IMR-90 (cell line): ENCODE measurements at regions not wholly inside any gene's neighbourhood (a gene's known extent, or its start where the extent isn't known, plus 50 kb on each side); places are given as distances from the start of the nearest gene placed in this dataset.

Source experiments
- ATAC-seq: fragments of 200-7000 bp; cut with Tn5 transposase; 2 replicates; pipeline ENCODE4 v1.9.1; 2020; ENCODE audit warnings: low read depth, mild to moderate bottlenecking, moderate library complexity
- BruUV-seq: library from RNA; stranded (reverse); fragments of 400-500 nt; replicated peaks from 2 replicates; lab custom pipeline; 2021; lab: Mats Ljungman, UMichigan
- CTCF ChIA-PET: fragments of 300-600 bp; formaldehyde crosslinking; extraction: SDS; loops from one replicate; lab custom pipeline; 2021; ENCODE audit warnings: antibody characterized with exemption; lab: Yijun Ruan, JAX
- POLR2A ChIA-PET: fragments of 300-600 bp; sonication (Branson Sonifier 250); formaldehyde crosslinking; loops from one replicate; lab custom pipeline; 2022; ENCODE audit warnings: antibody characterized with exemption; ENCODE audit not compliant: unreplicated experiment; lab: Charles Lee
- DNase-seq: peaks from one replicate; pipeline ENCODE4 v3.0.0; 2013
- H2AFZ ChIP-seq: replicated peaks from 2 replicates; pipeline ENCODE3; 2013; ENCODE audit warnings: low read length, mild to moderate bottlenecking; ENCODE audit not compliant: poor library complexity
- H2AK5ac ChIP-seq: 2 replicates; pipeline ENCODE4 v1.6.1; 2013; ENCODE audit warnings: low read depth, low read length, inconsistent platforms
- H2AK9ac ChIP-seq: replicated peaks from 2 replicates; pipeline ENCODE3; 2013; ENCODE audit warnings: mild to moderate bottlenecking, low read depth, low read length, moderate library complexity; ENCODE audit not compliant: poor library complexity
- H2BK120ac ChIP-seq: 2 replicates; pipeline ENCODE4 v1.6.1; 2013; ENCODE audit warnings: low read depth, low read length, inconsistent platforms
- H2BK15ac ChIP-seq: 3 replicates; pipeline ENCODE4 v1.6.1; 2013; ENCODE audit warnings: low read depth, low read length, inconsistent platforms
- H2BK20ac ChIP-seq: 2 replicates; pipeline ENCODE4 v1.6.1; 2013; ENCODE audit warnings: low read depth, mild to moderate bottlenecking, inconsistent platforms, low read length, moderate library complexity
- H2BK5ac ChIP-seq: 2 replicates; pipeline ENCODE4 v1.6.1; 2013; ENCODE audit warnings: mild to moderate bottlenecking, low read depth, low read length, inconsistent platforms; ENCODE audit not compliant: poor library complexity, severe bottlenecking
- H3K14ac ChIP-seq: replicated peaks from 2 replicates; pipeline ENCODE4 v1.6.1; 2013; ENCODE audit warnings: low read depth, low read length, inconsistent platforms
- H3K18ac ChIP-seq: 2 replicates; pipeline ENCODE4 v1.6.1; 2013; ENCODE audit warnings: low read depth, low read length, control low read depth
- H3K23ac ChIP-seq: 2 replicates; pipeline ENCODE4 v1.6.1; 2013; ENCODE audit warnings: low read depth, low read length, inconsistent platforms
- H3K27ac ChIP-seq: 2 replicates; pipeline ENCODE4 v1.5.1; 2013; ENCODE audit warnings: mild to moderate bottlenecking, control low read depth, low read length; ENCODE audit not compliant: insufficient read depth
- H3K27me3 ChIP-seq: 2 replicates; pipeline ENCODE4 v1.6.1; 2013; ENCODE audit warnings: low read length; ENCODE audit not compliant: control insufficient read depth, insufficient read depth
- H3K36me3 ChIP-seq: 2 replicates; pipeline ENCODE4 v1.6.1; 2013; ENCODE audit warnings: low read length, mixed read lengths; ENCODE audit not compliant: control insufficient read depth, insufficient read depth
- H3K4ac ChIP-seq: 2 replicates; pipeline ENCODE4 v1.6.1; 2013; ENCODE audit warnings: low read depth, low read length, inconsistent platforms
- H3K4me1 ChIP-seq: 2 replicates; pipeline ENCODE4 v1.6.1; 2013; ENCODE audit warnings: low read length, mixed read lengths; ENCODE audit not compliant: control insufficient read depth, insufficient read depth
- H3K4me2 ChIP-seq: 2 replicates; pipeline ENCODE4 v1.6.1; 2013; ENCODE audit warnings: low read depth, mild to moderate bottlenecking, control low read depth, low read length, moderate library complexity
- H3K4me3 ChIP-seq: 2 replicates; pipeline ENCODE4 v1.5.1; 2013; ENCODE audit warnings: low read depth, mild to moderate bottlenecking, control low read depth, low read length, moderate library complexity; ENCODE audit not compliant: insufficient read depth
- H3K56ac ChIP-seq: 2 replicates; pipeline ENCODE4 v1.6.1; 2013; ENCODE audit warnings: low read length, inconsistent platforms; ENCODE audit not compliant: insufficient read depth; ENCODE audit errors: extremely low read depth
- H3K79me1 ChIP-seq, 2 experiments: 2 replicates each; pipeline ENCODE4 v1.6.1; 2013; ENCODE audit warnings: low read length in 2 of 2, inconsistent platforms in 1 of 2, low read depth in 1 of 2
- H3K9ac ChIP-seq: 2 replicates; pipeline ENCODE4 v1.6.1; 2013; ENCODE audit warnings: low read depth, low read length, control low read depth
- H3K9me1 ChIP-seq: 2 replicates; pipeline ENCODE4 v1.6.1; 2013; ENCODE audit warnings: low read length, inconsistent platforms; ENCODE audit not compliant: insufficient read depth
- H3K9me3 ChIP-seq: 2 replicates; pipeline ENCODE4 v1.6.1; 2013; ENCODE audit warnings: low read length; ENCODE audit not compliant: control insufficient read depth, insufficient read depth
- H4K20me1 ChIP-seq: 2 replicates; pipeline ENCODE4 v1.6.1; 2013; ENCODE audit warnings: low read length, inconsistent platforms; ENCODE audit not compliant: insufficient read depth
- H4K5ac ChIP-seq: 2 replicates; pipeline ENCODE4 v1.6.1; 2013; ENCODE audit warnings: mild to moderate bottlenecking, low read depth, low read length, control low read depth
- H4K8ac ChIP-seq, 2 experiments: 2 replicates each; pipeline ENCODE4 v1.6.1; 2013; ENCODE audit warnings: low read depth in 2 of 2, low read length in 2 of 2, control low read depth in 1 of 2, inconsistent platforms in 1 of 2
- H4K91ac ChIP-seq: 2 replicates; pipeline ENCODE4 v1.6.1; 2013; ENCODE audit warnings: low read depth, low read length, inconsistent platforms; ENCODE audit not compliant: insufficient read depth
- BHLHE40 ChIP-seq: fragments of 150-350 bp; IDR thresholded peaks from 2 replicates; pipeline ENCODE4 v1.6.1; 2016; ENCODE audit warnings: mild to moderate bottlenecking, low read depth, low read length
- CEBPB ChIP-seq: IDR thresholded peaks from 2 replicates; pipeline ENCODE4 v1.6.1; 2012; ENCODE audit warnings: low read depth, low read length, improper control_type of control experiment
- CHD1 ChIP-seq: IDR thresholded peaks from 2 replicates; pipeline ENCODE4 v1.6.1; 2012; ENCODE audit warnings: low read depth, low read length, improper control_type of control experiment
- CTCF ChIP-seq: conservative IDR thresholded peaks from 2 replicates; pipeline ENCODE4 v1.5.1; 2012; ENCODE audit warnings: mild to moderate bottlenecking, low read depth, low read length, improper control_type of control experiment
- ELK1 ChIP-seq: fragments of 150-350 bp; IDR thresholded peaks from 2 replicates; pipeline ENCODE4 v1.6.1; 2016; ENCODE audit warnings: low read depth, mild to moderate bottlenecking, low read length, moderate library complexity, borderline replicate concordance
- FOS ChIP-seq: fragments of 150-350 bp; IDR thresholded peaks from 2 replicates; pipeline ENCODE4 v1.6.1; 2016; ENCODE audit warnings: low read depth, low read length
- MAFK ChIP-seq: IDR thresholded peaks from 2 replicates; pipeline ENCODE4 v1.6.1; 2012; ENCODE audit warnings: low read depth, low read length, improper control_type of control experiment
- MAZ ChIP-seq: IDR thresholded peaks from 2 replicates; pipeline ENCODE4 v1.6.1; 2012; ENCODE audit warnings: low read depth, mild to moderate bottlenecking, low read length, improper control_type of control experiment, moderate library complexity, borderline replicate concordance
- MXI1 ChIP-seq: IDR thresholded peaks from 2 replicates; pipeline ENCODE4 v1.6.1; 2012; ENCODE audit warnings: low read depth, mild to moderate bottlenecking, low read length, moderate library complexity, borderline replicate concordance
- NFE2L2 ChIP-seq: fragments of 150-350 bp; IDR thresholded peaks from 2 replicates; pipeline ENCODE4 v1.6.1; 2016; ENCODE audit warnings: low read depth, mild to moderate bottlenecking, low read length
- POLR2A ChIP-seq: IDR thresholded peaks from 2 replicates; pipeline ENCODE4 v1.6.1; 2012; ENCODE audit warnings: mild to moderate bottlenecking, low read depth, low read length
- RAD21 ChIP-seq: IDR thresholded peaks from 2 replicates; pipeline ENCODE4 v1.6.1; 2012; ENCODE audit warnings: low read length, improper control_type of control experiment
- RCOR1 ChIP-seq: IDR thresholded peaks from 2 replicates; pipeline ENCODE4 v1.6.1; 2012; ENCODE audit warnings: mild to moderate bottlenecking, low read length, improper control_type of control experiment; ENCODE audit not compliant: insufficient replicate concordance
- RFX5 ChIP-seq: IDR thresholded peaks from 2 replicates; pipeline ENCODE4 v1.8.0; 2012; ENCODE audit warnings: low read depth, mild to moderate bottlenecking, low read length, moderate library complexity
- SMC3 ChIP-seq: fragments of 150-350 bp; IDR thresholded peaks from 2 replicates; pipeline ENCODE4 v1.6.1; 2016; ENCODE audit warnings: low read depth, mild to moderate bottlenecking, antibody characterized with exemption, low read length, moderate library complexity
- USF2 ChIP-seq: fragments of 150-350 bp; IDR thresholded peaks from 2 replicates; pipeline ENCODE4 v1.6.1; 2017; ENCODE audit warnings: mild to moderate bottlenecking, antibody characterized with exemption, low read length, low read depth
- WGBS, 2 experiments: methylation state at CpG; one replicate each; pipeline versions ENCODE4 v1.1.5 to v1.1.7; 2013; ENCODE audit warnings: missing lambda C conversion rate in 2 of 2; ENCODE audit not compliant: insufficient read length in 1 of 2; ENCODE audit errors: extremely low coverage in 2 of 2; 5-methylcytosine and 5-hydroxymethylcytosine counted together
- dilution Hi-C: fragments of 300-500 bp; cut with HindIII; formaldehyde crosslinking; loops from one replicate; pipeline ENCODE4 v1.14.3; 2018; ENCODE audit warnings: low sequenced_read_pairs; ENCODE audit not compliant: unreplicated experiment
- in situ Hi-C: fragments of 300-500 bp; cut with MboI; formaldehyde crosslinking; loops from 3 replicates; pipeline ENCODE4 v1.14.3; 2019; ENCODE audit warnings: low sequenced_read_pairs, inconsistent platforms, mixed read lengths
- intact Hi-C: fragments of 100-400 bp; cut with micrococcal nuclease; formaldehyde crosslinking; loops from 2 replicates; pipeline ENCODE4 v1.10.0; 2022

- H2BK5ac ChIP-seq = no peak overlapping the region
- no peak overlapping the region for H4K5ac ChIP-seq
- dilution Hi-C loops (no loop called here), intact Hi-C loops (no loop called here), in situ Hi-C loops (no loop called here)
- ATAC-seq = no peak
- peaks cover 15% of the 10 kb centered on the region; the same call in 1 of the 2 replicates for H3K9me3 ChIP-seq
- WGBS, 2 experiments = no CpG with 5 or more reads among the region's 4 CpGs
- H2AK5ac ChIP-seq = no peak overlapping the region
- no peak overlapping the region for H3K18ac ChIP-seq
- H3K4me2 ChIP-seq = no peak overlapping the region
- no peaks in the 10 kb centered on the region for H4K20me1 ChIP-seq
- CTCF ChIA-PET = no interaction called here
- no peak overlapping the region for H4K91ac ChIP-seq
- no peak overlapping the region for H4K8ac ChIP-seq
- POLR2A ChIA-PET = no interaction called here
- no peak overlapping the region for H2BK15ac ChIP-seq
- H3K27me3 ChIP-seq = no peaks in the 10 kb centered on the region
- H2AFZ ChIP-seq = no peak overlapping the region
- DNase-seq = no peak
- no peak overlapping the region for H3K4ac ChIP-seq
- H3K4me1 ChIP-seq = no peaks in the 10 kb centered on the region
- H3K14ac ChIP-seq = no peak overlapping the region
- no peaks in the 10 kb centered on the region for H3K36me3 ChIP-seq
- no peak overlapping the region for H3K4me3 ChIP-seq
- no TSS peak for BruUV-seq
- no peak overlapping the region for H3K27ac ChIP-seq
- no peak overlapping the region for H3K9ac ChIP-seq
- no peaks in the 10 kb centered on the region for H3K9me1 ChIP-seq
- no peaks in the 10 kb centered on the region for H3K79me1 ChIP-seq
- H2BK120ac ChIP-seq = no peak overlapping the region
- no peak for TF ChIP-seq RFX5
- no peak for TF ChIP-seq ELK1
- no peak for TF ChIP-seq CEBPB
- no peak for TF ChIP-seq POLR2A
- no peak for TF ChIP-seq USF2
- no peak for TF ChIP-seq MXI1
- TF ChIP-seq BHLHE40 = no peak
- TF ChIP-seq SMC3 = no peak
- no peak for TF ChIP-seq MAZ
- no peak for TF ChIP-seq FOS
- no peak for TF ChIP-seq CTCF
- no peak for TF ChIP-seq MAFK
- no peak for TF ChIP-seq CHD1
- TF ChIP-seq NFE2L2 = no peak
- no peak for TF ChIP-seq RAD21
- TF ChIP-seq RCOR1 = no peak
- H3K23ac ChIP-seq = no peak overlapping the region
- no peak overlapping the region for H3K56ac ChIP-seq
- no peak overlapping the region for H2BK20ac ChIP-seq
- H2AK9ac ChIP-seq = no peak overlapping the region
Measured at GRCh38 chr10:25849988-25850387, 84.0 kb upstream of the MYO3A start.
